Epithelial cell of proximal tubule (primary cell): ENCODE measurements at regions not wholly inside any gene's neighbourhood (a gene's known extent, or its start where the extent isn't known, plus 50 kb on each side); places are given as distances from the start of the nearest gene placed in this dataset.
"Not testable (repeated sequence)": the region's sequence is repeated elsewhere in the genome, so short reads cannot be mapped to it uniquely, and the experiment has no call there.

ENCODE experiments used
- DNase-seq: peaks from one replicate; pipeline ENCODE4 v3.0.0-alpha.2; 2011; ENCODE audit warnings: low read depth
- H3K4me3 ChIP-seq: 2 replicates; pipeline ENCODE4 v1.5.1; 2011; ENCODE audit warnings: low read depth, mild to moderate bottlenecking, low read length
- CTCF ChIP-seq: conservative IDR thresholded peaks from 2 replicates; pipeline ENCODE4 v1.5.1; 2012; ENCODE audit warnings: low read depth, mild to moderate bottlenecking, low read length

- no peak for TF ChIP-seq CTCF
- H3K4me3 ChIP-seq: no peak overlapping the region
- no peak for DNase-seq
Observed at GRCh38 chr6:1445650-1446330, 56.4 kb downstream of the FOXF2 start.

- DNase-seq: no peak
- TF ChIP-seq CTCF: no peak
- H3K4me3 ChIP-seq: no peak overlapping the region
Observed at GRCh38 chr6:1449896-1450295, 60.5 kb downstream of the FOXF2 start.

GRCh38 chr6:1453024-1453423 is 63.6 kb downstream of the FOXF2 start:
- no peak for TF ChIP-seq CTCF
- H3K4me3 ChIP-seq: no peak overlapping the region
- no peak for DNase-seq

GRCh38 chr6:1456816-1457215 is 67.4 kb downstream of the FOXF2 start:
- DNase-seq, H3K4me3 ChIP-seq: not testable (repeated sequence)

GRCh38 chr6:1461207-1461606 is 71.8 kb downstream of the FOXF2 start:
- no peak for DNase-seq
- no peak for TF ChIP-seq CTCF
- H3K4me3 ChIP-seq: no peak overlapping the region

GRCh38 chr6:1461736-1462135 is 72.4 kb downstream of the FOXF2 start:
- TF ChIP-seq CTCF: no peak
- H3K4me3 ChIP-seq: no peak overlapping the region
- no peak for DNase-seq

GRCh38 chr6:1463275-1463674 is 73.9 kb downstream of the FOXF2 start:
- DNase-seq: no peak
- no peak for TF ChIP-seq CTCF
- no peak overlapping the region for H3K4me3 ChIP-seq
